Endothelial cell of umbilical vein (primary cell): ENCODE measurements at regions not wholly inside any gene's neighbourhood (a gene's known extent, or its start where the extent isn't known, plus 50 kb on each side); places are given as distances from the start of the nearest gene placed in this dataset.

Experiments
- BruUV-seq: library from RNA; stranded (reverse); fragments of 400-500 nt; replicated peaks from 2 replicates; lab custom pipeline; 2021; lab: Mats Ljungman, UMichigan
- CTCF ChIA-PET: fragments of 300-600, 350-600 bp; sonication (Branson Sonifier 250); formaldehyde crosslinking; loops from one replicate; lab custom pipeline; 2021; ENCODE audit warnings: antibody characterized with exemption, inconsistent platforms; lab: Charles Lee
- POLR2A ChIA-PET: fragments of 300-600, 350-600 bp; sonication (Branson Sonifier 250); formaldehyde crosslinking; loops from one replicate; lab custom pipeline; 2021; ENCODE audit warnings: antibody characterized with exemption, inconsistent platforms; lab: Charles Lee
- DNase-seq: peaks from one replicate; pipeline ENCODE4 v3.0.0-alpha.2; 2011; ENCODE audit warnings: low read depth, low spot score
- FAIRE-seq: peaks from 2 replicates; lab custom pipeline; 2011; peaks lifted over from hg19 to GRCh38; lab: Jason Lieb, UNC
- H2AFZ ChIP-seq: 2 replicates; pipeline ENCODE4 v1.6.0; 2012; ENCODE audit warnings: low read depth, low read length, control low read depth, inconsistent platforms
- H3K27ac ChIP-seq: 2 replicates; pipeline ENCODE4 v1.5.1; 2011; ENCODE audit warnings: low read depth, mild to moderate bottlenecking, control low read depth, low read length, moderate library complexity; ENCODE audit not compliant: insufficient read depth
- H3K27me3 ChIP-seq, 2 experiments: 2 replicates each; pipeline versions ENCODE4 v1.6.0 to v1.6.1; 2011; ENCODE audit warnings: low read length in 2 of 2, mixed read lengths in 1 of 2; ENCODE audit not compliant: control insufficient read depth in 2 of 2, insufficient read depth in 2 of 2
- H3K36me3 ChIP-seq, 2 experiments: 2 replicates in 1 of 2; 3 replicates in 1 of 2; pipeline ENCODE4 v1.5.1; 2011; ENCODE audit warnings: low read length in 2 of 2, mild to moderate bottlenecking in 1 of 2, moderate library complexity in 1 of 2; ENCODE audit not compliant: control insufficient read depth in 2 of 2, insufficient read depth in 2 of 2; ENCODE audit errors: extremely low read depth in 1 of 2
- H3K4me1 ChIP-seq: 3 replicates; pipeline ENCODE4 v1.5.1; 2011; ENCODE audit warnings: mild to moderate bottlenecking, low read length; ENCODE audit not compliant: control insufficient read depth, insufficient read depth; ENCODE audit errors: extremely low read depth
- H3K4me2 ChIP-seq: 2 replicates; pipeline ENCODE4 v1.6.1; 2011; ENCODE audit warnings: low read length, control low read depth, mixed read lengths; ENCODE audit not compliant: insufficient read depth
- H3K4me3 ChIP-seq, 3 experiments: fragments of 200-600 bp in 1 of 3; sonication (generic), shearing (Covaris generic) in 1 of 3; replicated peaks in 1 of 3; 2 replicates each; pipeline ENCODE4 v1.5.1; 2011 to 2016; ENCODE audit warnings: control low read depth in 3 of 3, low read length in 3 of 3, mild to moderate bottlenecking in 2 of 3, inconsistent platforms in 1 of 3, low read depth in 1 of 3, moderate library complexity in 1 of 3; ENCODE audit not compliant: insufficient read depth in 1 of 3
- H3K79me2 ChIP-seq: 2 replicates; pipeline ENCODE4 v1.6.0; 2012; ENCODE audit warnings: low read length, inconsistent platforms; ENCODE audit not compliant: control insufficient read depth, insufficient read depth
- H3K9ac ChIP-seq: replicated peaks from 2 replicates; pipeline ENCODE3; 2011; ENCODE audit warnings: low read length, control low read depth; ENCODE audit not compliant: insufficient read depth; ENCODE audit errors: extremely low read depth
- H3K9me1 ChIP-seq: replicated peaks from 3 replicates; pipeline ENCODE4 v1.6.0; 2011; ENCODE audit warnings: mild to moderate bottlenecking, low read length; ENCODE audit not compliant: control insufficient read depth, insufficient read depth; ENCODE audit errors: extremely low read depth
- H3K9me3 ChIP-seq: replicated peaks from 2 replicates; pipeline ENCODE4 v1.5.1; 2012; ENCODE audit warnings: low read length, inconsistent platforms; ENCODE audit not compliant: control insufficient read depth, insufficient read depth
- H4K20me1 ChIP-seq: replicated peaks from 2 replicates; pipeline ENCODE3; 2011; ENCODE audit warnings: mild to moderate bottlenecking, low read length; ENCODE audit not compliant: control insufficient read depth, insufficient read depth; ENCODE audit errors: extremely low read depth
- CTCF ChIP-seq, 2 donors: IDR thresholded peaks; 1 replicate in 1 of 2; 2 replicates in 1 of 2; pipeline ENCODE4 v1.5.1; 2011; ENCODE audit warnings: low read length in 2 of 2, mild to moderate bottlenecking in 2 of 2, moderate library complexity in 2 of 2, control low read depth in 1 of 2, inconsistent platforms in 1 of 2, low read depth in 1 of 2; ENCODE audit not compliant: insufficient read depth in 1 of 2; ENCODE audit errors: extremely low read depth in 1 of 2
- EZH2 ChIP-seq: IDR thresholded peaks from 2 replicates; pipeline ENCODE4 v1.6.1; 2012; ENCODE audit warnings: borderline replicate concordance, low read depth, mild to moderate bottlenecking, moderate library complexity, low read length, inconsistent platforms; ENCODE audit not compliant: severe bottlenecking
- FOS ChIP-seq: IDR thresholded peaks from 2 replicates; pipeline ENCODE4 v1.6.1; 2011; ENCODE audit warnings: mild to moderate bottlenecking, low read length, moderate library complexity, borderline replicate concordance; ENCODE audit not compliant: insufficient read depth
- GATA2 ChIP-seq: IDR thresholded peaks from 2 replicates; pipeline ENCODE4 v1.7.0; 2011; ENCODE audit warnings: low read depth, mild to moderate bottlenecking, moderate library complexity, mixed read lengths, low read length; ENCODE audit not compliant: insufficient read length, insufficient read depth
- JUN ChIP-seq: IDR thresholded peaks from 2 replicates; pipeline ENCODE4 v1.6.1; 2011; ENCODE audit warnings: borderline replicate concordance, low read depth; ENCODE audit not compliant: insufficient read length, insufficient read depth
- MAX ChIP-seq: IDR thresholded peaks from 2 replicates; pipeline ENCODE4 v1.6.1; 2011; ENCODE audit not compliant: insufficient read depth, insufficient read length
- MYC ChIP-seq: IDR thresholded peaks from one replicate; pipeline ENCODE4 v1.6.1; 2011; ENCODE audit warnings: mild to moderate bottlenecking, low read depth, low read length
- POLR2A ChIP-seq: IDR thresholded peaks from 2 replicates; pipeline ENCODE4 v1.6.1; 2012; ENCODE audit warnings: low read depth, mild to moderate bottlenecking, control low read depth, low read length
- POLR2AphosphoS5 ChIP-seq: IDR thresholded peaks from 2 replicates; pipeline ENCODE4 v1.6.1; 2012; ENCODE audit warnings: low read depth, mild to moderate bottlenecking, control low read depth, low read length, moderate library complexity; ENCODE audit not compliant: insufficient read depth
- dilution Hi-C: fragments of 300-500 bp; cut with MboI; formaldehyde crosslinking; loops from one replicate; pipeline ENCODE4 v1.15.0; 2019; ENCODE audit warnings: low sequenced_read_pairs; ENCODE audit not compliant: extremely low pct_ligation_motif_present
- intact Hi-C: fragments of 100-400 bp; cut with micrococcal nuclease; formaldehyde crosslinking; loops from one replicate; pipeline ENCODE4 v1.10.0; 2022

- DNase-seq = no peak
- Histone ChIP-seq H3K4me1 (no peaks in the 10 kb centered on the region), H2AFZ (no peak overlapping the region), H3K36me3 (no peaks in the 10 kb centered on the region), H3K79me2 (no peaks in the 10 kb centered on the region), H3K9ac (no peak overlapping the region), H3K27me3 (no peaks in the 10 kb centered on the region), H3K9me1 (no peaks in the 10 kb centered on the region), H4K20me1 (no peaks in the 10 kb centered on the region), H3K9me3 (no peaks in the 10 kb centered on the region), H3K4me3 (no peak overlapping the region), H3K27ac (no peak overlapping the region), H3K4me2 (no peak overlapping the region)
- dilution Hi-C loops (no loop called here), intact Hi-C loops (no loop called here)
- TF ChIP-seq MAX (no peak), POLR2AphosphoS5 (no peak), CTCF (IDR thresholded peaks at IDR 0.05; ENCODE audit: extremely low read depth in 1 of 2, insufficient read depth in 1 of 2, low read depth in 1 of 2, low read length in 2 of 2) (no peak), POLR2A (no peak), EZH2 (no peak), JUN (no peak), FOS (no peak), GATA2 (no peak), MYC (no peak)
- BruUV-seq = no TSS peak
- POLR2A ChIA-PET = no interaction called here
- no peak for FAIRE-seq
- CTCF ChIA-PET = interaction anchor here (1.3 to 1.6 kb wide), 4 partner anchors 13 to 146 kb away, joined by 4 to 11 read pairs (median 5); no protein-coding TSS in a partner anchor
Observed at GRCh38 chr7:17129218-17129617, 169.2 kb upstream of the AHR start.
